Endothelial cell of hepatic sinusoid (primary cell): ENCODE measurements at regions not wholly inside any gene's neighbourhood (a gene's known extent, or its start where the extent isn't known, plus 50 kb on each side); places are given as distances from the start of the nearest gene placed in this dataset.

ENCODE experiments used
- in situ Hi-C: cut with HindIII; loops from 2 replicates; pipeline ENCODE4 v1.10.0; 2017; ENCODE audit warnings: low sequenced_read_pairs

DNA sequence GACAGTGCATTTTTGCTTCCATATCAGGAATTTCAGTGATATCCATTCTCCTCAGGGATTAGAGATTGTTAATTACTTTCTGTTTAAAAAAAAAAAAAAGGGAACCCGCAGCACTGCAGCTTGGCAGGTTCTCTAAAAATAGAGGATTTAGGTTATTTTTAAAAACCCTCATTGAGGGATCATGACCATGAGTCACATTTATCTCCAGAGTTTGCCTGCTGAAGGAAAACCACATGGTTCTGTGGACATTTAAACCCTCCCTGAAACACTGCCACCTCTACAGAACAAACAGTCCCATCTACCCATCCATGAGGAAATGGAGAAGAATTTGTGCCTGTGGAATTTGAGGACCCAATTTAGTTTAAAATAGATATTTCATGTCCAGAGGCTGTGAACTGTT lies 66.2 kb upstream of the UBE2E1 start:
- in situ Hi-C loops: loop anchor here (10.0 kb wide), 1 partner anchor 65 kb away; no protein-coding TSS in a partner anchor

DNA sequence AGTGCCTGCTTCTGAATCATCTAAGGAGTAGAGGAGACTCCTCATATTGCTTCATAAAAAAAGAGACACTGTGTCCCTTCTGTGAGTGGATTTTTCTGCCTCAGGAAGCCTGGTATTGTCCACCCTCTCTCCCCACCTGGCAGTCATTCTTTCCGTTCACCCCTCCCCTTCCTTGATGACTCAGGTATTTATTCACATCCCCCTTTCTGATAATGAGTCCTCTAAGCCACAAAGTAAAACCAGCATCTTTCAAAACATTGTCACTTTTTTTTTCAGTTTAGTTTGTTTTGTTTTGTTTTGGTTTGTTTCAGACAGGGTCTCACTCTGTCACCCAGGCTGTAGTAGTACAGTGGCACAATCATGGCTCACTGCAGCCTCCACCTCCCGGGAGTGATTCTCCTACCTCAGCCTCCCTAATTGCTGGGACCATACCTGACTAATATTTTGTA lies 65.2 kb upstream of the UBE2E1 start:
- in situ Hi-C loops: no loop called here

DNA sequence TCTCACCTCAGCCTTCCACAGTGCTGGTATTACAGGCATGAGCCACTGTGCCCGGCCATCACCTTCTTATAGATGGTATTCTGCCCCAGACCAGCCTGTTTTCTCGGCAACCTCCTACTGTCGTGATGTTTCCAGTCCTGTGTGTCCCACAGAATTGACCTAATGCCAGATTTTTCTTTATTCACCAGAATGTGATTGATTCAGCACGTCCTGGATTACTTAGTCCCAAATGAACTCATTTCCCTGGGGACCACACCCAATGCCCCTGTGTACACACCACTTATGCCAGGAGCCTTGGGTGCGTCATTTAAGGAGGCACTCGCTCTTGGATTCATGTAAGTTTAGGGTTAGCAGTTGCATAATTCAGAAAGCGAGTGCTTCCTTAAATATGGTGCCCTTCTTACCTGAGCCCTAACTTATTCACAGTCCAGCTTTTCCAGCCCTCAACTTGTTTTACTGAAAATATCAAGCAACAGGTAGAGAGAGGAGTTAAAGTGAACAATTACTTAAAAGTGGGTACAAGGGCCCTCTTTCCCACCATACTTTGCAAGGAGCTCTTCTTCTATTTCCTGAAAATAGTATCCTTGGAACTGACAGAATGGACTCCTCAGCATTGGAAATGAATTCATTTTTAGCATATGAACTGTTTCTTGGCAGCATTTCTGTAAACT lies 64.6 kb upstream of the UBE2E1 start:
- in situ Hi-C loops: no loop called here

DNA sequence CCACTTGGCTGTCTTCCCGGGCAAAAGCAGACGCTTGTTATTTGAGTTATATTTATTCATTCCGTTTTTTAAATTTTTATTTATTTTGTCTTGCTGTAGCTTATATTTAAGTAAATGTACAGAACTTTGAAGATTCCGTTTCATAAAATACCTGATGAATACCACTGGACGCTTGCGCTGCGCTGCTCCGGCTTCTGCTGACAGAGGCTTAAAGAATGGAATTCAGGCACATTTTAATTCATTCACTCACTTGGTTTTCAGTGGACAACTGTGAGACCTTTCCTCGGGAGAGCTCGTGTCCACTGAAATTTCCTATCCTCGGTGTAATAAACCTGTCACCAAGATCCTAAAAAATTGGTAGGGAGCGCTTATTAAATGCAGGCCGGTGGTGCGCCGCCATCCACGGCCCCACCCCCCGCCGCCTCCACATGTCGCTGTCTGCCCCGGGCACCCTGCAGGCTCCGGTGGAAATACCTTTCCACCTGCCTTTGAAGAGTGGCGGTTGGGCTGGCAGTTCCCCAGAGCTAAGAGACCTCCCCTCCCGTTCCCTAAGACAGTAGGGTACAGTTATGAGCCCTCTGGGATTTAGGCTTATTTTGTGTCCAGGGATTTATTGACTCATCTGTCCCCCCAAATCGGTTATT lies 62.5 kb upstream of the UBE2E1 start:
- in situ Hi-C loops: no loop called here

DNA sequence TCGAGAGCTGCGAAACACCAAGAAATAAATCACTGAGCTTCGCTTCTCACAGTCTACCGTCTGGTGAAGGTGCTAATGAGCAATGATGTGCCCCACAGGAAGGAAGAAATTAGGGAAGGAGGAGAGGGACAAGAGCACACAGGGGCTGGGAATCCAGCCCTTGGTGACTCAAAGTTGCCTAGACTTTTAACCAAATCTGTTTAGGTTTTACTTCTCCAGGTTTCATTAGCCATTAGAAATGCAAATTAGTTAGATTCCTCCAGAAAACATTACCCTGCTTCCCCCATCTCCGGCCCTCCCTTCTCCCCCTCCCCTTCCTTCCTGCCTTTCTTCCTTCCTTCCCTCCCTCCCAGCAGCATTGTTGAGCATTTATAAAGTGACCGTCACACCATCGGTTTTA lies 59.3 kb upstream of the UBE2E1 start:
- in situ Hi-C loops: no loop called here

DNA sequence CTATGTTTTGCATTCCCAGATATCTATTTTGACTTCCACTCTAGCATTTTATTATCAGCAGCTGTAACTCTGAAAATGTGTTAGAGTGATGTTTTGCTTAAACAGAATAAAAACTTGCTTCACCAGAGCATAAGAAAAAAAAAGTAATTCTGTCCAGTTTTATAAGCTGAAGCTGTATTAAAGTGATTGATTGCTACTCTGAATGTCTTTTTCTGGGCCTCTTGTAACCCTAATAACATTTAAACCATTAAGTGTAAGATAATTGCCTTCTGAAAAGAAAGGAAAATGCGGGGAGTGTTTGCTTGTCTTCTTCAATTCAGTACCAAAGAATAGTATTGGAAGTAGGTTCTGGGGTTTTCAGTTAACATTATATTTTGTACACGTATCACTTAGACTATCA lies 57.9 kb upstream of the UBE2E1 start:
- in situ Hi-C loops: no loop called here

DNA sequence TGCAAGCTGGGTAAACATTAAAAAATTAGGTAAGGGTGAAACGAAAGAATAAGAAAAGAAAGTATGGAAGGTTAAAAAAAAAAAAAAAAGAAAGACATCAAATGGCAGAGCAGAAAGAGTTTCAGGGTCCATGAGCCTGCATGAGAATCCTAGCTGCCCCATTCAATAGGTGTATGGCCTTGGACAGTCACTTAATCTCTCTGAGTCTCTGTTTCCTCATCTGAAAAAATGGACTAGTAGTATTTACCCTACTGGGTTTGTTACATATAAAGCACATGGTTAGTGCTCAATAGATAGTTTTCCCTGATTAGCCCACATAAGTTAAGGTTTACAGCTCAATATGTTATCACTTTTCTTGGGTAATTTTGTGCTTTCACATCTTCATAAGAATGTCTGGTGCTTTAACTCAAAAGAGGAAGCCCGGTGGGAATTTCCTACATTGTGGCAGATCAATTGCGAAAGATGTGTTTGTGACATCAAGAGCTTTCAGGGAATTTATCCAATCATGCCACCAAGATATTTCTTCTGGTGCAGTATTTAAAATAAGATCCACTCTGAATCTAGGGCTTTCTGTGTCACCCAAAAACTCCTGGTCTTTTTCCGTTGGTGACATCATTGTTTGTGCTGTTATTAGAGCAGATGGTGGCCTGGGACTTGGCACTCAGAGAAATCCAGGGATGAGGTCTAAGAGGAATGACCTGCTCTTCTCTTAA lies 57.2 kb upstream of the UBE2E1 start:
- in situ Hi-C loops: no loop called here

DNA sequence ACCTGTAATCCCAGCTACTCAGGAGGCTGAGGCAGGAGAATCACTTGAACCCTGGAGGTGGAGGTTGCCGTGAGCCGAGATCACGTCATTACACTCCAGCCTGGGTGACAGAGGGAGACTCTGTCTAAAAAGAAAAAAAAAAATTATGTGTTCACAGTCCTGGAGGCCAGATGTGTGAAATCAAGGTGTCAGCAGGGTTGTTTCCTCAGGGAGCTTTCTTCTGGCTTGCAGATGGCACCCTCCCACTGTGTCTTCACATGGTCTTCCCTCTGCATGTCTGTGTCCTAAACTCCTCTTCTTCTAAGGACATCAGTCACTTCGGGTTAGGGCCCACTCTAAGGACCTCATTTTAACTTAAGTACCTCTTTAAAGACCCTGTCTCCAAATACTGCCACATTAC lies 56.1 kb upstream of the UBE2E1 start:
- in situ Hi-C loops: no loop called here

DNA sequence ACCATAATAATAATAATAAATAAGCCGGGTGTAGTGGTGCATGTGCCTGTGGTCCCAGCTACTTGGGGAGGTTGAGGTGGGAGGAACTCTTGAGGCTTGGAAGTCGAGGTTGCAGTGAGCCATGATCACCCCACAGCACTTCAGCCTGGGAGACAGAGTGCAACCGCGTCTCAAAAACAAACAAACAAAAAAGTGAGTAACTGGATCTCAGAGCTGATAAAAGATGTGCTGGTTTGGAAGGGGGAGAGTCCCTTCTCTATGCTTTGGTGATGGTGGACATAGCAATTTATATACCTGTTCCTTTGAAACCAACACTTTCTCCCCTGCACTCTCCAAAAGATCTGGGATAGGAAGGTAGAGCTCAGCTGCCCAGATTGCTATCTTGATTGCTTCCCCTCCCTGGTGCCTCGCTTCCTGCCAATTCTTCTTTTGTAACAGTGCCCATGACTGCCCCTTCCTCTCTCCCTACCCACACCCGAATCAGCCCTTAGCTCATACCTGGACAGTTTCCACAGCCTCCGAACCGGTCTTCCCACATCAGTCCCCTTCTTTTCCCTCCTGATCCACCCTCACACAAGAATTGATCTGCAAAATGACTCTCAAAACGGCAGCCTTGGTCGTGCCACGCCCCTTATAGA lies 55.1 kb upstream of the UBE2E1 start:
- in situ Hi-C loops: no loop called here

DNA sequence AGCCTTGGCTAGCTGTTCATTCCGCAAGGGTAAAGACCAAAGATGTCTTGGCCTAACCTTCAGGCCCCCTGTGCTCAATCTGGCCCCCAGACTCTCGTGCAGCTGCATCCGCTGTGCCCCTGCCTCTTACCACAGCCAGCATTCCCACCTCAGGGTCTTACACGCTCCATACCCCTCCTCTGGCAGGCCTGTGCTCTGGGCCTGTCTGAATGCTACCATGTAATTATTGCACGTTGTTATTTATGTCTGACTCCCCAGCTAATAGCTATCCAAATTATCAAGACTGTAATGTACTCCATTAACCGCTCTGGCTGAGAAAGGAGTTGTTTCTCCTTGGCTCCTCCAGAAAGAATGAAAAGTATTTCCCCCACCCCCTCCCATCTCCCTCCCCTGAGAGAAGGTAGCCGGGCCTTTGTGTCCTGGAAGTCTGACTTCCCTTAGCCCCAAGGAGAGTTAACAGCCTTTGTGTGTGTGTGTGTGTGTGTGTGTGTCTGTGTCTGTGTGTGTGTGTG lies 54.5 kb upstream of the UBE2E1 start:
- in situ Hi-C loops: no loop called here

DNA sequence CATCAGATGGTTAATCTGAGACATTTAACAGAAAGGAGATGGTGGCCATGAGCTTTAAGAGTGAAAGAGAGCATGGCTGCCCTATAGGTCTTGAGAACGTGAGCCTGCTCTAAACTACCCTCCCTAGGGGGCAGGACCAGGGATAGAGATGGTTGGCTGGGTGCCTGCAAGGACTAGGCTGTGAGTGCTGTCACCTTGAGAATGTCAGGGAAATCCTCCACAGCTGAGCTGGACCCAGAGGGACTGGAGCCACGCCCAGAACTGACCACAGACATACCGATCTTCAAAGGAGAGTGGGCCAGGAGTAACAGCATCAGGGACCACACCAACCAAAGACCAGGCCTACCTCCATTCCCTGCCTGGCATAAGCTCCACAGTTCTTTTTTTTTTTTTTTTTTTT lies 53.6 kb upstream of the UBE2E1 start:
- in situ Hi-C loops: no loop called here

DNA sequence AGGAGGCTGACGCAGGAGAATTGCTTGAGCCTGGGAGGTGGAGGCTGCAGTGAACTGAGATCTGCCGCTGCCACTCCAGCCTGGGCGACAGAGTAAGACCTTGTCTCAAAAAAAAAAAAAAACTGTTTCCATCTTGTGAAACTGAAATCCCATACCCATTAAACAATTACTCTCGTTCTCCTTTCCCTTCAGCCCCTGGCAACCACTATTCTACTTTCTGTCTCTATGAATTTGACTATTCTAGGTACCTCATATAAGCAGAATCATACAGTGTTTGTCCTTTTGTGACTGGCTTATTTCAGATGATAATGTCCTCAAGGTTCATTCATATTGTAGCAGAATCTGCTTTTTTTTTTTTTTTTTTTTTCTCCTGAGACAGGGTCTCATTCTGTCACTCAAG lies 51.5 kb upstream of the UBE2E1 start:
- in situ Hi-C loops: no loop called here
